OCI-LY7 (cell line): ENCODE measurements at regions not wholly inside any gene's neighbourhood (a gene's known extent, or its start where the extent isn't known, plus 50 kb on each side); places are given as distances from the start of the nearest gene placed in this dataset.

Source experiments
- EZH2phosphoT487 ChIP-seq: fragments of 200-600 bp; sonication (generic); IDR thresholded peaks from 2 replicates; pipeline ENCODE4 v1.6.1; 2018; ENCODE audit warnings: low read depth, borderline replicate concordance, mild to moderate bottlenecking, mixed run types, antibody characterized with exemption, low read length, moderate library complexity, mixed read lengths
- TF ChIP-seq, protein P1 (sequence below): fragments of 200-600 bp; sonication (generic); conservative IDR thresholded peaks from 2 replicates; pipeline ENCODE4 v1.5.1; 2014; ENCODE audit warnings: mild to moderate bottlenecking, antibody characterized with exemption, low read length, moderate library complexity, mixed read lengths

GRCh38 chr1:29412591-29412990, 176.3 kb downstream of the PTPRU start:
- TF ChIP-seq, protein P1, sequence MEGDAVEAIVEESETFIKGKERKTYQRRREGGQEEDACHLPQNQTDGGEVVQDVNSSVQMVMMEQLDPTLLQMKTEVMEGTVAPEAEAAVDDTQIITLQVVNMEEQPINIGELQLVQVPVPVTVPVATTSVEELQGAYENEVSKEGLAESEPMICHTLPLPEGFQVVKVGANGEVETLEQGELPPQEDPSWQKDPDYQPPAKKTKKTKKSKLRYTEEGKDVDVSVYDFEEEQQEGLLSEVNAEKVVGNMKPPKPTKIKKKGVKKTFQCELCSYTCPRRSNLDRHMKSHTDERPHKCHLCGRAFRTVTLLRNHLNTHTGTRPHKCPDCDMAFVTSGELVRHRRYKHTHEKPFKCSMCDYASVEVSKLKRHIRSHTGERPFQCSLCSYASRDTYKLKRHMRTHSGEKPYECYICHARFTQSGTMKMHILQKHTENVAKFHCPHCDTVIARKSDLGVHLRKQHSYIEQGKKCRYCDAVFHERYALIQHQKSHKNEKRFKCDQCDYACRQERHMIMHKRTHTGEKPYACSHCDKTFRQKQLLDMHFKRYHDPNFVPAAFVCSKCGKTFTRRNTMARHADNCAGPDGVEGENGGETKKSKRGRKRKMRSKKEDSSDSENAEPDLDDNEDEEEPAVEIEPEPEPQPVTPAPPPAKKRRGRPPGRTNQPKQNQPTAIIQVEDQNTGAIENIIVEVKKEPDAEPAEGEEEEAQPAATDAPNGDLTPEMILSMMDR, result no peak
- no peak for TF ChIP-seq EZH2phosphoT487
